Neural cell (in vitro differentiated cells): ENCODE measurements at regions not wholly inside any gene's neighbourhood (a gene's known extent, or its start where the extent isn't known, plus 50 kb on each side); places are given as distances from the start of the nearest gene placed in this dataset.
A peak's percentile ranks its signal among the peaks of the same experiment; 100 is the strongest.

ENCODE experiments used
- H2AFZ ChIP-seq: fragments of 200-600, 300-800 bp; sonication (generic), shearing (Covaris generic); 2 replicates; pipeline ENCODE4 v1.6.0; 2014; ENCODE audit warnings: low read depth, mild to moderate bottlenecking, antibody characterized with exemption, low read length, moderate library complexity
- H3F3A ChIP-seq: fragments of 200-600 bp; shearing (Covaris generic); 2 replicates; pipeline ENCODE4 v1.6.1; 2016; ENCODE audit warnings: mild to moderate bottlenecking, moderate library complexity, mixed read lengths, antibody characterized with exemption, low read length; ENCODE audit not compliant: insufficient read depth, poor library complexity, severe bottlenecking
- H3K27ac ChIP-seq: fragments of 200-600, 300-800 bp; sonication (generic), shearing (Covaris generic); 2 replicates; pipeline ENCODE4 v1.5.1; 2014; ENCODE audit warnings: mild to moderate bottlenecking, low read length, moderate library complexity
- H3K27me3 ChIP-seq: fragments of 300-800, 200-600 bp; sonication (generic), shearing (Covaris generic); 2 replicates; pipeline ENCODE4 v1.6.0; 2014; ENCODE audit warnings: mild to moderate bottlenecking, low read depth, low read length, moderate library complexity; ENCODE audit not compliant: insufficient read depth
- H3K36me3 ChIP-seq: fragments of 300-800, 200-600 bp; sonication (generic), shearing (Covaris generic); 2 replicates; pipeline ENCODE4 v1.5.1; 2014; ENCODE audit warnings: mild to moderate bottlenecking, antibody characterized with exemption, low read length, moderate library complexity; ENCODE audit not compliant: insufficient read depth
- H3K4me2 ChIP-seq: fragments of 300-800, 200-600 bp; sonication (generic), shearing (Covaris generic); 2 replicates; pipeline ENCODE4 v1.6.0; 2014; ENCODE audit warnings: mild to moderate bottlenecking, low read length
- H3K4me3 ChIP-seq: fragments of 300-800, 200-600 bp; sonication (generic), shearing (Covaris generic); 2 replicates; pipeline ENCODE4 v1.5.1; 2014; ENCODE audit warnings: mild to moderate bottlenecking, low read length, moderate library complexity
- H3K79me2 ChIP-seq: fragments of 200-600 bp; shearing (Covaris generic); replicated peaks from 2 replicates; pipeline ENCODE4 v1.6.0; 2014; ENCODE audit warnings: mild to moderate bottlenecking, low read length, moderate library complexity; ENCODE audit not compliant: insufficient read depth
- H3K9ac ChIP-seq: fragments of 300-800, 200-600 bp; sonication (generic), shearing (Covaris generic); 2 replicates; pipeline ENCODE4 v1.6.1; 2016; ENCODE audit warnings: mild to moderate bottlenecking, low read length, mixed read lengths
- H3K9me2 ChIP-seq: fragments of 200-600 bp; shearing (Covaris generic); 2 replicates; pipeline ENCODE4 v1.6.1; 2016; ENCODE audit warnings: mild to moderate bottlenecking, low read length, mixed read lengths; ENCODE audit not compliant: insufficient read depth
- H3K9me3 ChIP-seq: fragments of 200-600, 300-800 bp; sonication (generic), shearing (Covaris generic); 2 replicates; pipeline ENCODE4 v1.6.1; 2016; ENCODE audit warnings: mild to moderate bottlenecking, mixed run types, low read length, moderate library complexity, mixed read lengths
- H4K20me1 ChIP-seq: fragments of 200-600 bp; shearing (Covaris generic); 2 replicates; pipeline ENCODE4 v1.6.1; 2016; ENCODE audit warnings: mild to moderate bottlenecking, mixed run types; ENCODE audit not compliant: insufficient read depth
- CTCF ChIP-seq: fragments of 450-650 bp; IDR thresholded peaks from 2 replicates; pipeline ENCODE4 v1.5.1; 2014; ENCODE audit warnings: antibody characterized with exemption, mild to moderate bottlenecking, moderate library complexity; ENCODE audit not compliant: poor library complexity, severe bottlenecking
- EP300 ChIP-seq: fragments of 450-650 bp; conservative IDR thresholded peaks from 2 replicates; pipeline ENCODE4 v1.6.1; 2014; ENCODE audit warnings: antibody characterized with exemption, mild to moderate bottlenecking, moderate library complexity; ENCODE audit not compliant: poor library complexity, severe bottlenecking
- EZH2 ChIP-seq: fragments of 200-600, 300-800 bp; shearing (Covaris generic), sonication (generic); IDR thresholded peaks from 2 replicates; pipeline ENCODE4 v1.6.1; 2014; ENCODE audit warnings: antibody characterized with exemption, low read length, borderline replicate concordance, mild to moderate bottlenecking; ENCODE audit not compliant: insufficient read depth, poor library complexity, severe bottlenecking
- MXI1 ChIP-seq: fragments of 450-650 bp; conservative IDR thresholded peaks from 2 replicates; pipeline ENCODE4 v1.6.1; 2014; ENCODE audit warnings: antibody characterized with exemption, mild to moderate bottlenecking; ENCODE audit not compliant: poor library complexity, severe bottlenecking
- POLR2AphosphoS5 ChIP-seq: IDR thresholded peaks from 2 replicates; pipeline ENCODE4 v1.6.1; 2012
- RAD21 ChIP-seq: fragments of 450-650 bp; conservative IDR thresholded peaks from 2 replicates; pipeline ENCODE4 v1.6.1; 2014; ENCODE audit warnings: antibody characterized with exemption, mild to moderate bottlenecking, moderate library complexity
- REST ChIP-seq: IDR thresholded peaks from 2 replicates; pipeline ENCODE4 v1.6.1; 2012; ENCODE audit warnings: borderline replicate concordance
- SMC3 ChIP-seq: fragments of 450-650 bp; conservative IDR thresholded peaks from 2 replicates; pipeline ENCODE4 v1.6.1; 2014; ENCODE audit warnings: antibody characterized with exemption, mild to moderate bottlenecking, moderate library complexity; ENCODE audit not compliant: poor library complexity
- TAF1 ChIP-seq: IDR thresholded peaks from 2 replicates; pipeline ENCODE4 v1.6.1; 2012; ENCODE audit warnings: low read depth

DNA sequence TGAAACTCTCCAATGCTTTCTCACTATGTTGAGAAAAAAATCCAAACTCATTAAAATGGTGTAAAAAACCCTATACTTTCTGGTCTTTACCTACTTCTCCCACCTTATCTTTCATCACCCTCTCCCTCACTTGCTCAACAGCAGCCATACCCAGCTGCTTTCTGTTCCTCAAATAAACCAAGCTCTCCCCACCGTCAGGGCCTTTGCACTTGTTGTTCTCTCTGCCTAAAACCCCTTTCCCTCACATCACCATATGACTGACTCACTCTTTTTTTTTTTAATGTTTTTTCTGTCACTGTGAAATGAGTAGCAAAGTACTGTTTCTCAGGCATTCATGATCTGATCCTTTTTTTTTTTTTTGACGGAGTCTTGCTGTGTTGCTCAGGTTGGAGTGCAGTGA is 122.3 kb upstream of the TMEM164 start:
- Histone ChIP-seq H3K9me2 (no peaks in the 10 kb centered on the region), H3K36me3 (no peaks in the 10 kb centered on the region), H3F3A (no peaks in the 10 kb centered on the region), H3K79me2 (no peaks in the 10 kb centered on the region), H3K9ac (no peak overlapping the region), H3K27ac (no peak overlapping the region), H2AFZ (no peak overlapping the region), H3K9me3 (no peaks in the 10 kb centered on the region), H4K20me1 (no peaks in the 10 kb centered on the region), H3K27me3 (no peaks in the 10 kb centered on the region), H3K4me2 (no peak overlapping the region), H3K4me3 (no peak overlapping the region)
- TF ChIP-seq MXI1: no peak
- no peak for TF ChIP-seq EZH2
- no peak for TF ChIP-seq RAD21
- no peak for TF ChIP-seq POLR2AphosphoS5
- no peak for TF ChIP-seq SMC3
- TF ChIP-seq CTCF: no peak
- no peak for TF ChIP-seq TAF1
- no peak for TF ChIP-seq REST
- no peak for TF ChIP-seq EP300

DNA sequence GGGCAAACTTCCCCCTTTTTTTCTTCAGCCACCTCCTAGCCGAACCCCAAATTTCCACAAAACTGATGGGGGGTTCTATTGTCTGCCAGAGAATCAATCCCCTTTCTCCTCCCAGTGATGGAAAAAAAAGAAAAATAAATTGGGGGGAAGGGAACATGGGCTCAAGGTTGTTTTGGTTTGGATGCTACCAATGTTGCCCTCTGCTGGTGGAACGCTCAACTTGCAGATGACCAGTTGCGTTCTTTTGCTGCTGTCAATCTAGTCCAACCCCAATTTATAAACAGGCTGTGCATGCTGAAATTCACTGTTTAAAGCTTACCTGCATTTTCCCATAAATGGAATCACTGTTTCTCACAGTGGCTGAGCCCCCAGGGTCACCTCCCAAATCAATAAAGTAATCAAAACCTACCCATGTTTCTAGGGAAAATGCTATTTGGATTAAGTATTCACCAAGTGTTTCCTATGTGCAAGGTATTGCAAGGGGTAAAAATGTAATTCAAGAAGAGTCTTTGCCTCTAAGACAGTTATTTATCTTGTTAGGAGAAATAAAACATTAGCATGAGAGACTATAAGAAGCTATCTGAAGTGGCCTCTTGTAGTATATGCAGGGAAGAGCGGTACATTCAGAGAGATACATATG is 116.7 kb upstream of the TMEM164 start:
- Histone ChIP-seq H3K4me3 (no peak overlapping the region), H2AFZ (no peak overlapping the region), H3K9me3 (no peaks in the 10 kb centered on the region), H3K9ac (no peak overlapping the region), H4K20me1 (no peaks in the 10 kb centered on the region), H3K36me3 (no peaks in the 10 kb centered on the region), H3K79me2 (no peaks in the 10 kb centered on the region), H3F3A (no peaks in the 10 kb centered on the region), H3K9me2 (no peaks in the 10 kb centered on the region), H3K27me3 (no peaks in the 10 kb centered on the region), H3K4me2 (no peak overlapping the region), H3K27ac (no peak overlapping the region)
- no peak for TF ChIP-seq POLR2AphosphoS5
- TF ChIP-seq RAD21: peak; percentile 30
- TF ChIP-seq SMC3: peak; percentile 50
- no peak for TF ChIP-seq EP300
- TF ChIP-seq CTCF: peak; percentile 52
